H1 (cell line): ENCODE measurements at regions not wholly inside any gene's neighbourhood (a gene's known extent, or its start where the extent isn't known, plus 50 kb on each side); places are given as distances from the start of the nearest gene placed in this dataset.

ENCODE experiments used
- ATF3 ChIP-seq: IDR thresholded peaks from 2 replicates; pipeline ENCODE4 v1.6.1; 2011; ENCODE audit warnings: low read depth, mild to moderate bottlenecking, low read length; ENCODE audit not compliant: insufficient read depth
- CTBP2 ChIP-seq: IDR thresholded peaks from 2 replicates; pipeline ENCODE4 v1.7.0; 2011; ENCODE audit warnings: borderline replicate concordance, mild to moderate bottlenecking, moderate library complexity, mixed read lengths, low read length; ENCODE audit not compliant: insufficient read depth, insufficient read length
- GTF2F1 ChIP-seq: IDR thresholded peaks from 2 replicates; pipeline ENCODE4 v1.6.1; 2012; ENCODE audit warnings: low read depth, low read length, improper control_type of control experiment, borderline replicate concordance
- KDM4A ChIP-seq: IDR thresholded peaks from one replicate; pipeline ENCODE4 v1.7.1; 2012; ENCODE audit warnings: low read depth, mild to moderate bottlenecking, moderate library complexity, low read length, inconsistent platforms; ENCODE audit not compliant: severe bottlenecking
- NANOG ChIP-seq: IDR thresholded peaks from 2 replicates; pipeline ENCODE4 v1.6.1; 2011; ENCODE audit warnings: low read length, low read depth, mild to moderate bottlenecking, inconsistent platforms; ENCODE audit not compliant: insufficient read depth, poor library complexity, severe bottlenecking
- POLR2AphosphoS5 ChIP-seq: IDR thresholded peaks from 2 replicates; pipeline ENCODE4 v1.6.1; 2011; ENCODE audit warnings: low read depth, low read length

- TF ChIP-seq NANOG, result no peak
- no peak for TF ChIP-seq ATF3
- no peak for TF ChIP-seq GTF2F1
- TF ChIP-seq POLR2AphosphoS5, result no peak
- TF ChIP-seq CTBP2, result no peak
- TF ChIP-seq KDM4A, result no peak
Measured at GRCh38 chr1:219813294-219813693, 115.1 kb downstream of the SLC30A10 start (continued).
